ENCODE measurements at regions not wholly inside any gene's neighbourhood (a gene's known extent, or its start where the extent isn't known, plus 50 kb on each side); places are given as distances from the start of the nearest gene placed in this dataset.
A peak's percentile ranks its signal among the peaks of the same experiment; 100 is the strongest.
"Not testable (repeated sequence)": the region's sequence is repeated elsewhere in the genome, so short reads cannot be mapped to it uniquely, and the experiment has no call there.

GRCh38 chr5:44183753-44184152, 205.5 kb downstream of the FGF10 start:
- 85 to 87% methylated on average over 3 of the region's 3 CpGs for WGBS, 2 donors
- Histone ChIP-seq H3K4me3 (no peak overlapping the region), H3K27me3 (no peaks in the 10 kb centered on the region), H3K4me1 (no peaks in the 10 kb centered on the region), H3K27ac (no peak overlapping the region), H3K9me3 (no peaks in the 10 kb centered on the region), H3K36me3 (no peaks in the 10 kb centered on the region)
- DNase-seq = no peak
- intact Hi-C loops (cut with DNase I) = no loop called here
- TF ChIP-seq POLR2AphosphoS5 (IDR thresholded peaks at IDR 0.05) = no peak
- no peak for TF ChIP-seq CTCF (IDR thresholded peaks at IDR 0.05)
- no peak for TF ChIP-seq POLR2A (IDR thresholded peaks at IDR 0.05)
- no peak for TF ChIP-seq EP300 (IDR thresholded peaks at IDR 0.05)

- Histone ChIP-seq H3K36me3 (no peaks in the 10 kb centered on the region), H3K9me3 (no peaks in the 10 kb centered on the region), H3K27ac (no peak overlapping the region), H3K27me3 (no peaks in the 10 kb centered on the region), H3K4me3 (no peak overlapping the region), H3K4me1 (no peaks in the 10 kb centered on the region)
- intact Hi-C loops (cut with DNase I) = no loop called here
- no peak for TF ChIP-seq POLR2AphosphoS5 (IDR thresholded peaks at IDR 0.05)
- no peak for TF ChIP-seq POLR2A (IDR thresholded peaks at IDR 0.05)
- no peak for TF ChIP-seq EP300 (IDR thresholded peaks at IDR 0.05)
- no peak for TF ChIP-seq CTCF (IDR thresholded peaks at IDR 0.05)
- no peak for DNase-seq
- 87 to 93% methylated on average over 1 of the region's 1 CpG for WGBS, 2 donors
Measured at GRCh38 chr5:44183312-44183711, 205.9 kb downstream of the FGF10 start.

GRCh38 chr5:44178414-44178813, 210.8 kb downstream of the FGF10 start:
- Histone ChIP-seq H3K27me3 (no peaks in the 10 kb centered on the region), H3K4me3 (no peak overlapping the region), H3K9me3 (peaks cover 0 to 2% (median 0%) of the 10 kb centered on the region in 4 donors), H3K27ac (no peak overlapping the region), H3K4me1 (no peaks in the 10 kb centered on the region), H3K36me3 (no peaks in the 10 kb centered on the region)
- intact Hi-C loops (cut with DNase I) = no loop called here
- 67 to 77% methylated on average over 2 of the region's 2 CpGs for WGBS, 2 donors
- DNase-seq = no peak
- TF ChIP-seq EP300 (IDR thresholded peaks at IDR 0.05) = no peak

- no peaks in the 10 kb centered on the region for H3K4me1 ChIP-seq
- H3K27me3 ChIP-seq = no peaks in the 10 kb centered on the region
- no peaks in the 10 kb centered on the region for H3K36me3 ChIP-seq
- intact Hi-C loops (cut with DNase I) = no loop called here
- no peak for DNase-seq
- peaks cover 0 to 4% (median 0%) of the 10 kb centered on the region in 4 donors for H3K9me3 ChIP-seq
- no peak overlapping the region for H3K27ac ChIP-seq
- H3K4me3 ChIP-seq = no peak overlapping the region
- TF ChIP-seq POLR2A (IDR thresholded peaks at IDR 0.05) (no peak), POLR2AphosphoS5 (IDR thresholded peaks at IDR 0.05) (no peak), CTCF (IDR thresholded peaks at IDR 0.05) (no peak), EP300 (IDR thresholded peaks at IDR 0.05) (no peak)
Measured at GRCh38 chr5:44167540-44167939, 221.7 kb downstream of the FGF10 start.

- 78 to 81% methylated on average over 4 of the region's 4 CpGs for WGBS, 2 donors
- Histone ChIP-seq H3K4me3 (no peak overlapping the region), H3K27ac (no peak overlapping the region), H3K4me1 (no peaks in the 10 kb centered on the region), H3K27me3 (no peaks in the 10 kb centered on the region), H3K36me3 (no peaks in the 10 kb centered on the region), H3K9me3 (peaks cover 0 to 7% (median 5%) of the 10 kb centered on the region in 4 donors)
- intact Hi-C loops (cut with DNase I) = no loop called here
- TF ChIP-seq POLR2AphosphoS5 (IDR thresholded peaks at IDR 0.05) = peak in 1 of 4 donors; percentile 45
- no peak for TF ChIP-seq EP300 (IDR thresholded peaks at IDR 0.05)
- DNase-seq = no peak
Measured at GRCh38 chr5:44160369-44160768, 228.9 kb downstream of the FGF10 start.

- intact Hi-C loops (cut with DNase I) = no loop called here
- Histone ChIP-seq H3K36me3 (no peaks in the 10 kb centered on the region), H3K27ac (no peak overlapping the region), H3K9me3 (peaks cover 0 to 7% (median 0%) of the 10 kb centered on the region in 4 donors), H3K4me3 (no peak overlapping the region), H3K4me1 (no peaks in the 10 kb centered on the region), H3K27me3 (no peaks in the 10 kb centered on the region)
- DNase-seq = no peak
- no peak for TF ChIP-seq POLR2A (IDR thresholded peaks at IDR 0.05)
- no peak for TF ChIP-seq EP300 (IDR thresholded peaks at IDR 0.05)
- TF ChIP-seq CTCF (IDR thresholded peaks at IDR 0.05) = no peak
- no peak for TF ChIP-seq POLR2AphosphoS5 (IDR thresholded peaks at IDR 0.05)
- 90 to 93% methylated on average over 5 of the region's 5 CpGs for WGBS, 2 donors
Measured at GRCh38 chr5:44150075-44150723, 239.0 kb downstream of the FGF10 start.

GRCh38 chr5:44117947-44118346, 271.3 kb downstream of the FGF10 start:
- H3K27me3 ChIP-seq; H3K4me3 ChIP-seq; H3K4me1 ChIP-seq; H3K36me3 ChIP-seq; intact Hi-C loops (cut with DNase I); H3K27ac ChIP-seq; H3K9me3 ChIP-seq: not testable (repeated sequence)
- DNase-seq = peak; percentile 86
- 60 to 65% methylated on average over 3 of the region's 3 CpGs for WGBS, 2 donors

GRCh38 chr5:44108232-44108631, 281.0 kb downstream of the FGF10 start:
- H3K4me1 ChIP-seq; H3K4me3 ChIP-seq; H3K27me3 ChIP-seq; H3K36me3 ChIP-seq; H3K27ac ChIP-seq; intact Hi-C loops (cut with DNase I); DNase-seq: not testable (repeated sequence)
- H3K9me3 ChIP-seq = peaks cover 0 to 15% (median 2%) of the 10 kb centered on the region in 4 donors
- WGBS, 2 donors = 57 to 67% methylated on average over 5 of the region's 5 CpGs
